ENCODE measurements at regions not wholly inside any gene's neighbourhood (a gene's known extent, or its start where the extent isn't known, plus 50 kb on each side); places are given as distances from the start of the nearest gene placed in this dataset.
"Not testable (repeated sequence)": the region's sequence is repeated elsewhere in the genome, so short reads cannot be mapped to it uniquely, and the experiment has no call there.

GRCh38 chr7:113628948-113629847 is 289.6 kb downstream of the PPP1R3A start:
- Mint-ChIP-seq H3K4me3 (no peak overlapping the region), H3K36me3 (no peaks in the 10 kb centered on the region), H3K4me1 (no peaks in the 10 kb centered on the region), H3K9me3 (peaks cover 0 to 4% (median 0%) of the 10 kb centered on the region in 8 donors), H3K27me3 (no peaks in the 10 kb centered on the region), H3K27ac (no peak overlapping the region)
- Histone ChIP-seq H3K4me3 (ENCODE audit: low read length in 2 of 2) (no peak overlapping the region), H3K27me3 (ENCODE audit: insufficient read depth, low read length) (no peaks in the 10 kb centered on the region), H3K36me3 (ENCODE audit: insufficient read depth, low read length) (no peaks in the 10 kb centered on the region), H3K4me1 (ENCODE audit: insufficient read depth, low read length) (no peaks in the 10 kb centered on the region), H3K27ac (ENCODE audit: low read depth, low read length) (no peak overlapping the region), H3K9me3 (ENCODE audit: control insufficient read depth in 1 of 2, low read length in 2 of 2) (no peaks in the 10 kb centered on the region)
- intact Hi-C loops (cut with micrococcal nuclease) = no loop called here
- CTCF ChIA-PET (ENCODE audit: partially characterized antibody) = no interaction called here
- POLR2A ChIA-PET (ENCODE audit: partially characterized antibody) = no interaction called here
- no peak for DNase-seq

GRCh38 chr7:113625494-113626102 is 293.2 kb downstream of the PPP1R3A start:
- Mint-ChIP-seq H3K4me1 (no peaks in the 10 kb centered on the region), H3K27me3 (no peaks in the 10 kb centered on the region), H3K36me3 (no peaks in the 10 kb centered on the region), H3K4me3 (no peak overlapping the region), H3K9me3 (peaks cover 0 to 13% (median 3%) of the 10 kb centered on the region in 8 donors), H3K27ac (no peak overlapping the region)
- Histone ChIP-seq H3K4me3 (ENCODE audit: low read length in 2 of 2) (no peak overlapping the region), H3K4me1 (ENCODE audit: insufficient read depth, low read length) (no peaks in the 10 kb centered on the region), H3K9me3 (ENCODE audit: control insufficient read depth in 1 of 2, low read length in 2 of 2) (no peaks in the 10 kb centered on the region), H3K27ac (ENCODE audit: low read depth, low read length) (no peak overlapping the region), H3K36me3 (ENCODE audit: insufficient read depth, low read length) (no peaks in the 10 kb centered on the region), H3K27me3 (ENCODE audit: insufficient read depth, low read length) (no peaks in the 10 kb centered on the region)
- CTCF ChIA-PET (ENCODE audit: partially characterized antibody) = no interaction called here
- POLR2A ChIA-PET (ENCODE audit: partially characterized antibody) = no interaction called here
- no peak for DNase-seq
- intact Hi-C loops (cut with micrococcal nuclease) = no loop called here

- no peaks in the 10 kb centered on the region for H3K9me3 ChIP-seq (ENCODE audit: control insufficient read depth in 1 of 2, low read length in 2 of 2)
- no peak overlapping the region for H3K4me3 Mint-ChIP-seq
- no peaks in the 10 kb centered on the region for H3K36me3 ChIP-seq (ENCODE audit: insufficient read depth, low read length)
- ChIA-PET CTCF (ENCODE audit: partially characterized antibody) (no interaction called here), POLR2A (ENCODE audit: partially characterized antibody) (no interaction called here)
- H3K4me3 ChIP-seq (ENCODE audit: low read length in 2 of 2) = no peak overlapping the region
- DNase-seq = no peak
- intact Hi-C loops (cut with micrococcal nuclease) = no loop called here
- H3K4me1 ChIP-seq (ENCODE audit: insufficient read depth, low read length) = no peaks in the 10 kb centered on the region
- H3K27me3 ChIP-seq (ENCODE audit: insufficient read depth, low read length) = no peaks in the 10 kb centered on the region
- H3K36me3 Mint-ChIP-seq = no peaks in the 10 kb centered on the region
- H3K4me1 Mint-ChIP-seq = no peaks in the 10 kb centered on the region
- H3K27ac Mint-ChIP-seq = no peak overlapping the region
- H3K9me3 Mint-ChIP-seq = peaks cover 2 to 19% (median 12%) of the 10 kb centered on the region in 8 donors
- no peak overlapping the region for H3K27ac ChIP-seq (ENCODE audit: low read depth, low read length)
- no peaks in the 10 kb centered on the region for H3K27me3 Mint-ChIP-seq
Observed at GRCh38 chr7:113622796-113623195, 296.0 kb downstream of the PPP1R3A start.

GRCh38 chr7:113610572-113610971 is 308.2 kb downstream of the PPP1R3A start:
- H3K4me3 ChIP-seq (ENCODE audit: low read length in 2 of 2) = no peak overlapping the region
- Mint-ChIP-seq H3K4me1 (no peaks in the 10 kb centered on the region), H3K36me3 (no peaks in the 10 kb centered on the region), H3K9me3 (peaks cover 0 to 4% (median under 1%) of the 10 kb centered on the region in 8 donors), H3K27me3 (no peaks in the 10 kb centered on the region), H3K27ac (no peak overlapping the region), H3K4me3 (no peak overlapping the region)
- ChIA-PET CTCF (ENCODE audit: partially characterized antibody) (no interaction called here), POLR2A (ENCODE audit: partially characterized antibody) (no interaction called here)
- no peaks in the 10 kb centered on the region for H3K27me3 ChIP-seq (ENCODE audit: insufficient read depth, low read length)
- H3K9me3 ChIP-seq (ENCODE audit: control insufficient read depth in 1 of 2, low read length in 2 of 2) = no peaks in the 10 kb centered on the region
- no peaks in the 10 kb centered on the region for H3K36me3 ChIP-seq (ENCODE audit: insufficient read depth, low read length)
- H3K27ac ChIP-seq (ENCODE audit: low read depth, low read length) = no peak overlapping the region
- H3K4me1 ChIP-seq (ENCODE audit: insufficient read depth, low read length) = no peaks in the 10 kb centered on the region
- intact Hi-C loops (cut with micrococcal nuclease) = no loop called here
- DNase-seq = no peak

- H3K27me3 Mint-ChIP-seq = no peaks in the 10 kb centered on the region
- POLR2A ChIA-PET (ENCODE audit: partially characterized antibody) = no interaction called here
Observed at GRCh38 chr7:113608782-113609181, 310.0 kb downstream of the PPP1R3A start.

DNA sequence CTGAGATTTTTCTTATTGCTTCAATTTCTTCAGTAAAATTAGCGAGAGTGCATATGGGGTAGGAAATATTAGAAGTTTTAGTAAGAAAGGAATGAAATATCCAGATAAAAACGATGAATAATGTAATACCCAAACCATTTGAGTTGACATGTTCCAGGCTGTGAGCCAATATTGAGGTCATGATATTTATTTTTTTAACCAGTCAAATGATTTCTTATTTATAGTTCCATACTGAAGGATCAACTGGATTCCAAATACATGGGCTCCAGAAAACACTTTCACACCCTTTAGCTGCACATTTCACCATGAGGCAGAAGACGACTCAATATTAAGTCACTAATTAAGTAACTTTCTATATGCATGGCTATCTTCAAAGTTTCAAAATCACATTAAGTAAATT is 312.5 kb downstream of the PPP1R3A start:
- H3K4me1 Mint-ChIP-seq = no peaks in the 10 kb centered on the region
- intact Hi-C loops (cut with micrococcal nuclease) = no loop called here

More at GRCh38 chr7:113608782-113609181, 310.0 kb downstream of the PPP1R3A start:
- no peaks in the 10 kb centered on the region for H3K36me3 Mint-ChIP-seq
- Histone ChIP-seq H3K27me3 (ENCODE audit: insufficient read depth, low read length) (no peaks in the 10 kb centered on the region), H3K27ac (ENCODE audit: low read depth, low read length) (no peak overlapping the region), H3K36me3 (ENCODE audit: insufficient read depth, low read length) (no peaks in the 10 kb centered on the region), H3K4me3 (ENCODE audit: low read length in 2 of 2) (no peak overlapping the region), H3K9me3 (ENCODE audit: control insufficient read depth in 1 of 2, low read length in 2 of 2) (no peaks in the 10 kb centered on the region), H3K4me1 (ENCODE audit: insufficient read depth, low read length) (no peaks in the 10 kb centered on the region)
- H3K27ac Mint-ChIP-seq = no peak overlapping the region
- H3K4me3 Mint-ChIP-seq = no peak overlapping the region
- no peak for DNase-seq
- peaks cover 0 to 4% (median under 1%) of the 10 kb centered on the region in 8 donors for H3K9me3 Mint-ChIP-seq
- no peaks in the 10 kb centered on the region for H3K4me1 Mint-ChIP-seq
- intact Hi-C loops (cut with micrococcal nuclease) = no loop called here
- CTCF ChIA-PET (ENCODE audit: partially characterized antibody) = no interaction called here

GRCh38 chr7:113600428-113600827 is 318.4 kb downstream of the PPP1R3A start:
- H3K36me3 ChIP-seq (ENCODE audit: insufficient read depth, low read length); H3K4me1 Mint-ChIP-seq; H3K27ac Mint-ChIP-seq; H3K27ac ChIP-seq (ENCODE audit: low read depth, low read length); CTCF ChIA-PET (ENCODE audit: partially characterized antibody); H3K27me3 Mint-ChIP-seq; H3K9me3 Mint-ChIP-seq; DNase-seq; H3K4me3 Mint-ChIP-seq; intact Hi-C loops (cut with micrococcal nuclease); H3K9me3 ChIP-seq (ENCODE audit: control insufficient read depth in 1 of 2, low read length in 2 of 2); H3K27me3 ChIP-seq (ENCODE audit: insufficient read depth, low read length); H3K4me1 ChIP-seq (ENCODE audit: insufficient read depth, low read length); POLR2A ChIA-PET (ENCODE audit: partially characterized antibody); H3K4me3 ChIP-seq (ENCODE audit: low read length in 2 of 2); H3K36me3 Mint-ChIP-seq: not testable (repeated sequence)

More for the DNA sequence above, 312.5 kb downstream of the PPP1R3A start:
- Histone ChIP-seq H3K36me3 (ENCODE audit: insufficient read depth, low read length) (no peaks in the 10 kb centered on the region), H3K27ac (ENCODE audit: low read depth, low read length) (no peak overlapping the region), H3K4me1 (ENCODE audit: insufficient read depth, low read length) (no peaks in the 10 kb centered on the region), H3K4me3 (ENCODE audit: low read length in 2 of 2) (no peak overlapping the region), H3K9me3 (ENCODE audit: control insufficient read depth in 1 of 2, low read length in 2 of 2) (no peaks in the 10 kb centered on the region), H3K27me3 (ENCODE audit: insufficient read depth, low read length) (no peaks in the 10 kb centered on the region)
- H3K4me3 Mint-ChIP-seq = no peak overlapping the region
- DNase-seq = no peak
- no peaks in the 10 kb centered on the region for H3K27me3 Mint-ChIP-seq
- H3K36me3 Mint-ChIP-seq = no peaks in the 10 kb centered on the region
- peaks cover 0 to 4% (median 0%) of the 10 kb centered on the region in 8 donors for H3K9me3 Mint-ChIP-seq
- ChIA-PET POLR2A (ENCODE audit: partially characterized antibody) (no interaction called here), CTCF (ENCODE audit: partially characterized antibody) (no interaction called here)
- H3K27ac Mint-ChIP-seq = no peak overlapping the region

All from CD4-positive, alpha-beta memory T cell (primary cell).